GM04504 (cell line): ENCODE measurements at regions not wholly inside any gene's neighbourhood (a gene's known extent, or its start where the extent isn't known, plus 50 kb on each side); places are given as distances from the start of the nearest gene placed in this dataset.
"Not testable (repeated sequence)": the region's sequence is repeated elsewhere in the genome, so short reads cannot be mapped to it uniquely, and the experiment has no call there.

Experiments
- DNase-seq: peaks from one replicate; pipeline ENCODE4 v3.0.0-alpha.2; 2012; ENCODE audit warnings: low read depth

GRCh38 chr13:64197232-64197631 lies 2781.6 kb upstream of the PCDH20 start:
- DNase-seq: no peak

- no peak for DNase-seq
These were observed 2771.0 kb upstream of the PCDH20 start for GRCh38 chr13:64186503-64187250.

GRCh38 chr13:64186071-64186470 lies 2770.4 kb upstream of the PCDH20 start:
- no peak for DNase-seq

- DNase-seq: no peak
These were observed 2765.1 kb upstream of the PCDH20 start for GRCh38 chr13:64180756-64181155.

GRCh38 chr13:64165826-64166225 lies 2750.2 kb upstream of the PCDH20 start:
- DNase-seq: no peak

- DNase-seq: no peak
These were observed 2748.8 kb upstream of the PCDH20 start for GRCh38 chr13:64164435-64164834.

GRCh38 chr13:64160479-64160878 lies 2744.8 kb upstream of the PCDH20 start:
- DNase-seq: no peak

GRCh38 chr13:64158908-64159307 lies 2743.3 kb upstream of the PCDH20 start:
- peak; percentile 17 for DNase-seq

GRCh38 chr13:64154514-64154913 lies 2738.9 kb upstream of the PCDH20 start:
- peak; percentile 1 for DNase-seq

- no peak for DNase-seq
These were observed 2715.0 kb upstream of the PCDH20 start for GRCh38 chr13:64130600-64130999.

- DNase-seq: no peak
These were observed 2714.5 kb upstream of the PCDH20 start for GRCh38 chr13:64130171-64130570.

GRCh38 chr13:64127856-64128255 lies 2712.2 kb upstream of the PCDH20 start:
- no peak for DNase-seq

GRCh38 chr13:64127192-64127591 lies 2711.5 kb upstream of the PCDH20 start:
- DNase-seq: no peak

GRCh38 chr13:64121023-64121709 lies 2705.5 kb upstream of the PCDH20 start:
- not testable (repeated sequence) for DNase-seq

- no peak for DNase-seq
These were observed 2684.3 kb upstream of the PCDH20 start for GRCh38 chr13:64099994-64100393.

- DNase-seq: no peak
These were observed 2674.7 kb upstream of the PCDH20 start for GRCh38 chr13:64090311-64090710.

- no peak for DNase-seq
These were observed 2672.8 kb upstream of the PCDH20 start for GRCh38 chr13:64088491-64088890.

GRCh38 chr13:64087624-64088023 lies 2672.0 kb upstream of the PCDH20 start:
- no peak for DNase-seq

GRCh38 chr13:64083811-64084210 lies 2668.2 kb upstream of the PCDH20 start:
- DNase-seq: no peak

GRCh38 chr13:64083396-64083795 lies 2667.7 kb upstream of the PCDH20 start:
- no peak for DNase-seq

- DNase-seq: no peak
These were observed 2662.9 kb upstream of the PCDH20 start for GRCh38 chr13:64078480-64078936.

- no peak for DNase-seq
These were observed 2662.4 kb upstream of the PCDH20 start for GRCh38 chr13:64078025-64078424.

- not testable (repeated sequence) for DNase-seq
These were observed 2661.6 kb upstream of the PCDH20 start for GRCh38 chr13:64077132-64077835.
